GM12875 (cell line): ENCODE measurements at regions not wholly inside any gene's neighbourhood (a gene's known extent, or its start where the extent isn't known, plus 50 kb on each side); places are given as distances from the start of the nearest gene placed in this dataset.

Experiments
- H3K4me3 ChIP-seq: one replicate; pipeline ENCODE4 v1.5.1; 2011; ENCODE audit warnings: low read depth, low read length, control low read depth
- CTCF ChIP-seq: IDR thresholded peaks from 2 replicates; pipeline ENCODE4 v1.5.1; 2011; ENCODE audit warnings: low read depth, mild to moderate bottlenecking, control low read depth, inconsistent platforms, low read length, moderate library complexity, borderline replicate concordance; ENCODE audit not compliant: insufficient read depth

DNA sequence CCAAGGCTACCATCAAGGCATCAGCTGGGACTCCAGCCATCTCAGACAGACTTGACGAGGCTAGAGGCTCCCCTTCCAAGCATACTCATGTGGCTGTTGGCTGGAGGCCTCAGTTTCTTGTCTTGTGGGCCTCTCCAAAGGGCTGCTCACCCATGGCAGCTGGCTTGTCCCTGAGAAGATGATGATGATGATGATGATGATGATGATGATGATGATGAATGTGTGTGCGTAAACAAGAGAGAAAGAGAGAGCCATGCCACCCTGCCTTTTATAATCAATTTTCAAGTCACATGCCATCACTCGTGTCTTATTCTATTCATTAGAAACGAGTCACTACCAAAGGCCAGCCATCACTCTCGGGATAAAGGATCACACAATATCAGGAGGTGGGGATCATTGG lies 60.5 kb upstream of the ADGRG2 start:
- H3K4me3 ChIP-seq, result no peak overlapping the region
- TF ChIP-seq CTCF, result no peak

- H3K4me3 ChIP-seq, result no peak overlapping the region
- TF ChIP-seq CTCF, result no peak
Measured at GRCh38 chrX:19183761-19184477, 61.7 kb upstream of the ADGRG2 start.

DNA sequence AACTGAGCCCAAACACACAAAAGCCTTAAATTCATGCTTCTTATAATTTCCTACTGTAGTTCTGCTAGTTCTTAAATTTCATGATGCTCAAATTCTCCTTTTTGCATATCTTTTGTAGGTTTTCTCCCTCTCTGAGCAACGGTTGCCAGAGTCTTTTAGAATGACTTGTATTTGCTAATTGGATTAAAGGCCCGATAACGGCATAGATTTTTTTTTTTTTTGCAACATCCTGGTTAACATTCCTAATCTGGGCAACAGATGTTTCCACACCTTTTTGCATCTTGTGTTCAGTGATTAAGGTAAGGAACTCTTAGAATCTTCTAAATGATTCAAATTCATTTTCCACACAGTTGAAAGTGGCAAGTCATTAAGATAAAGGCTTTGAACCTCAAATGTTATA lies 66.3 kb upstream of the ADGRG2 start:
- H3K4me3 ChIP-seq, result no peak overlapping the region
- no peak for TF ChIP-seq CTCF

DNA sequence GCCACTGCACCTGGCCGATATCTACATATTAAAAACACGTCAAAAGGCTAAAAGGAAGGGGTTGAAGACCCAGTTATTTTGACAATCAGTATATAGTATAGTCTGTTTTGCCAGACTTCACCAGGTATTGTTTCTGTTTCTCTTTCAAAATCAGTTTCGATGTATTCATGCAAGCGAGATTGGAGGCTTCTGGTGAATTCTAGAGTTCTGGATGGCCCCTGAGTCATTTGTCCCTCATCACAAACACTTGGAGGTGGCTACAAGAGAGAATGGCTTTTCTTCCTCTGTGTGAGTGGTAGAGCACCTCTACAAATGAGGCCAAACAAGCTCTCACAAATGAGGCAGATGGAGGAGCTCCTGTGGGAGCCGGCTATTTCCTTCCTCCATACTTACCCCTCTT lies 68.6 kb upstream of the ADGRG2 start:
- TF ChIP-seq CTCF, result no peak

GRCh38 chrX:19193565-19193964 lies 71.3 kb upstream of the ADGRG2 start:
- H3K4me3 ChIP-seq, result no peak overlapping the region
- TF ChIP-seq CTCF, result no peak

More for the DNA sequence above, 68.6 kb upstream of the ADGRG2 start:
- H3K4me3 ChIP-seq, result no peak overlapping the region

DNA sequence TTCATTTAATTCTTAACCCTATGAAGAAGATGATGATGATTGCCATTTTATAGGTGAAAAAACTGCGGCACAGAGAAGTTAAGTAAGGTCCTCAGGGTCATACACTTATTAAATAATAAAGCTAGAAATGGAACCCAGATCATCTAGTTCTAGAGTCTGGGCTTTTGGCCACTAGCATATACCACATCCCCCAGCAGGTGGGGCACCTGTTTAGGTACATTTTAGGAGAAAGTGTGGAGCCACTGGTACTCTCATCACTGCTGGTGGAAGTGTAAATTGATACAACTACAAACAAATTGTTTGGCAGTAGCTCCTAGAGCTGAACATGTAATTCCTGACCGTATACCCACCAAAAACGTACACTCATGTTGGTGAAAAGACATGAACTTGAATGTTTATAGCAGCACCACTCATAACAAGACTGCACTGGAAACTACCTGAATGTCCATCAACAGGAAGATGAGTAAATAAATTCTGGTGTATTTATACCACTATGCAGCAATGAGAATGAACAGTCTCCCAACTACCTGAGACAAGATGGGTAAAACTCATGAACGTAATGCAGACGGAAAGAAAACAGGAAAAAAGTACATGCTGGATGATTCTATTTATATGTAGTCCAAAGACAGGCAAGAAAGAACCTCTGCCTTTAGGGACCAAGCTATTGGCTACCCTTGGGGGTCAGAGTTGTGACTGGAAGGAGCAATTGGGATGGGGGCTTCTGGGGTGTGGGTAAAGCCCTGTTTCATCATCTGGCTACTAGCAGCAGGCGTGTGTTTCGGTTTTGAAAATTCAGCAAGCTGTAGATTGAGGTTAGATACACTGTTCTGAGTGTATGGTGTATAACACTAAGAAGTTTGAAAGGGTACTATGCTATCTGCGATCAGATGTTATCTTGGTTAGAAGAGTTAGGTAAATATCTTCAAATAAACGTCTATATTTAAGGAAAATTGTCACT lies 72.3 kb upstream of the ADGRG2 start:
- H3K4me3 ChIP-seq, result no peak overlapping the region
- peak; percentile 23; the same call in 1 of the 2 replicates for TF ChIP-seq CTCF

DNA sequence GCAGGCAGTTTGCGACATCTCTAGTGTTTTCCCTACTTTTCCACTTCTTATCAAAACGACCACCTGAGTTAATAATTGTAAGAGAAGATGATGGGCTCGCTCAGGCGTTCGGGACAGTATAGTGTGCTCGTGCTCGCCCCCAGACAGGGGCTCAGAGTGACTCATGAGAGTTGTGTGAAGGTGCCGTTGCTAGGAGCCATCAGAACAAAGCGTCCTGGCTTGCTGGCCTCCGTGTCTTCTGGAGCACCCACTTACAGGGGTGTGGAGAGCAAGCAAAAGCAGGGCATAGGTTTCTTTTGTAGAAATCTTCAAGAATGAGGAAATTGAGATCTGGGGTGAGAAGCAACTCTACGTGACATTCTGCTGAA lies 73.0 kb upstream of the ADGRG2 start:
- no peak overlapping the region for H3K4me3 ChIP-seq
- no peak for TF ChIP-seq CTCF
